Chondrocyte (in vitro differentiated cells): ENCODE measurements at regions not wholly inside any gene's neighbourhood (a gene's known extent, or its start where the extent isn't known, plus 50 kb on each side); places are given as distances from the start of the nearest gene placed in this dataset.

Experiments
- DNase-seq: peaks from one replicate; pipeline ENCODE4 v3.0.0; 2021; ENCODE audit warnings: mixed read lengths, low spot score
- H3K27ac Mint-ChIP-seq: one replicate; pipeline ENCODE4 v1.8.0; 2021; ENCODE audit warnings: mild to moderate bottlenecking, moderate library complexity, mixed read lengths; ENCODE audit not compliant: unreplicated experiment
- H3K27me3 Mint-ChIP-seq: 2 replicates; pipeline ENCODE4 v1.8.0; 2021; ENCODE audit warnings: low read depth, mixed read lengths
- H3K36me3 Mint-ChIP-seq: 2 replicates; pipeline ENCODE4 v1.8.0; 2021; ENCODE audit warnings: low read depth, mixed read lengths
- H3K4me1 Mint-ChIP-seq: 2 replicates; pipeline ENCODE4 v1.8.0; 2021; ENCODE audit warnings: low read depth, mild to moderate bottlenecking, mixed read lengths
- H3K4me3 Mint-ChIP-seq: one replicate; pipeline ENCODE4 v1.8.0; 2021; ENCODE audit warnings: mild to moderate bottlenecking, moderate library complexity, mixed read lengths; ENCODE audit not compliant: unreplicated experiment
- H3K9me3 Mint-ChIP-seq: 2 replicates; pipeline ENCODE4 v1.8.0; 2021; ENCODE audit warnings: low read depth, mixed read lengths
- CTCF ChIP-seq: fragments of 200-600 bp; sonication (generic); IDR thresholded peaks from 2 replicates; pipeline ENCODE4 v1.5.0; 2021; ENCODE audit warnings: antibody characterized with exemption, mild to moderate bottlenecking, moderate library complexity

- DNase-seq: no peak
- H3K4me3 Mint-ChIP-seq: no peak overlapping the region
- H3K27ac Mint-ChIP-seq: no peak overlapping the region
- no peak for TF ChIP-seq CTCF
- H3K27me3 Mint-ChIP-seq: no peaks in the 10 kb centered on the region
- peaks cover 19% of the 10 kb centered on the region for H3K4me1 Mint-ChIP-seq
- H3K36me3 Mint-ChIP-seq: peaks cover 2% of the 10 kb centered on the region
- H3K9me3 Mint-ChIP-seq: peaks cover 9% of the 10 kb centered on the region
These were observed 101.1 kb downstream of the ELAPOR2 start for GRCh38 chr7:86958380-86958779.

GRCh38 chr7:86956567-86956966 is 102.9 kb downstream of the ELAPOR2 start:
- Mint-ChIP-seq H3K9me3 (peaks cover 9% of the 10 kb centered on the region), H3K27ac (no peak overlapping the region), H3K27me3 (no peaks in the 10 kb centered on the region), H3K36me3 (peaks cover 2% of the 10 kb centered on the region), H3K4me1 (peaks cover 9% of the 10 kb centered on the region), H3K4me3 (no peak overlapping the region)
- DNase-seq: no peak
- no peak for TF ChIP-seq CTCF

- Mint-ChIP-seq H3K27me3 (no peaks in the 10 kb centered on the region), H3K4me3 (no peak overlapping the region), H3K36me3 (peaks cover 2% of the 10 kb centered on the region), H3K27ac (no peak overlapping the region), H3K4me1 (peaks cover 6% of the 10 kb centered on the region), H3K9me3 (peaks cover 9% of the 10 kb centered on the region)
- DNase-seq: no peak
- TF ChIP-seq CTCF: no peak
These were observed 103.5 kb downstream of the ELAPOR2 start for GRCh38 chr7:86955895-86956503.

- H3K9me3 Mint-ChIP-seq: peaks cover 9% of the 10 kb centered on the region
- no peaks in the 10 kb centered on the region for H3K27me3 Mint-ChIP-seq
- H3K4me3 Mint-ChIP-seq: no peak overlapping the region
- DNase-seq: no peak
- peaks cover 2% of the 10 kb centered on the region for H3K36me3 Mint-ChIP-seq
- no peak overlapping the region for H3K27ac Mint-ChIP-seq
- peaks cover 6% of the 10 kb centered on the region for H3K4me1 Mint-ChIP-seq
- TF ChIP-seq CTCF: no peak
These were observed 104.5 kb downstream of the ELAPOR2 start for GRCh38 chr7:86954971-86955370.

- H3K4me3 Mint-ChIP-seq: no peak overlapping the region
These were observed 105.7 kb downstream of the ELAPOR2 start for GRCh38 chr7:86953653-86954336.

More at GRCh38 chr7:86953653-86954336, 105.7 kb downstream of the ELAPOR2 start:
- no peak overlapping the region for H3K27ac Mint-ChIP-seq
- TF ChIP-seq CTCF: no peak
- H3K36me3 Mint-ChIP-seq: no peaks in the 10 kb centered on the region
- no peaks in the 10 kb centered on the region for H3K27me3 Mint-ChIP-seq
- H3K4me1 Mint-ChIP-seq: peaks cover 11% of the 10 kb centered on the region
- H3K9me3 Mint-ChIP-seq: no peaks in the 10 kb centered on the region
- DNase-seq: no peak
